ENCODE measurements at regions not wholly inside any gene's neighbourhood (a gene's known extent, or its start where the extent isn't known, plus 50 kb on each side); places are given as distances from the start of the nearest gene placed in this dataset.

DNA sequence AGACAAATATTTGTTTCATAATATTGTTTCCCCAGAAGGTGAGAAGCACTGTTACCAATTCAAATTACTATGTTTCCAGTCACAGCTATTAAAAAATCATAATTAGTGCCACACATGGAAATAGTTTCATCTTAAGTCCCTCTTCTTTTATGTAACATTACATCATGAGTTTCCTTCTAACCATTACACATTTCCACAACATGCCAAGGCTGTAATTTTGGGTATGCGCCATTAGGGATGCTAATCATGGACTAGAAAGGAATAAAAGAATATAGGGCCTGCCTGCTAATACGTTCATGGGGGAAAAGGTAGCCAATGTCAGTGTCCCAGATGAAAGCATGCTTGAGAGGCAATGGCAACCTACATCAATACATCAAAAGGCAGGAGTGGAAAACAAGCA lies 142.5 kb upstream of the LPAR1 start:
- no TSS peak for BruUV-seq (replicated peaks)
- Histone ChIP-seq H3K18ac (ENCODE audit: low read depth, low read length) (no peak overlapping the region), H3K4me2 (ENCODE audit: low read depth, low read length) (no peak overlapping the region), H3K36me3 (ENCODE audit: control insufficient read depth, insufficient read depth, low read length) (no peaks in the 10 kb centered on the region), H3K14ac (replicated peaks; ENCODE audit: low read depth, low read length) (no peak overlapping the region), H2BK5ac (ENCODE audit: low read depth, low read length, poor library complexity, severe bottlenecking) (no peak overlapping the region), H3K4me1 (ENCODE audit: control insufficient read depth, insufficient read depth, low read length) (peaks cover 2% of the 10 kb centered on the region; the same call in 1 of the 2 replicates), H2AK5ac (ENCODE audit: low read depth, low read length) (peak overlapping the region; percentile 16; the same call in 1 of the 2 replicates), H3K9me1 (ENCODE audit: insufficient read depth, low read length) (0 out of 2 replicates have a peak, but pooled peaks cover 3% of the 10 kb centered on the region), H2AFZ (replicated peaks; ENCODE audit: low read length, poor library complexity) (no peak overlapping the region), H2AK9ac (replicated peaks; ENCODE audit: low read depth, low read length, poor library complexity) (no peak overlapping the region), H3K27me3 (ENCODE audit: control insufficient read depth, insufficient read depth, low read length) (no peaks in the 10 kb centered on the region), H3K4ac (ENCODE audit: low read depth, low read length) (no peak overlapping the region), H3K56ac (ENCODE audit: extremely low read depth, insufficient read depth, low read length) (no peak overlapping the region), H3K79me1 (ENCODE audit: low read depth in 1 of 2, low read length in 2 of 2) (no peaks in the 10 kb centered on the region), H2BK15ac (ENCODE audit: low read depth, low read length) (no peak overlapping the region), H3K9me3 (ENCODE audit: control insufficient read depth, insufficient read depth, low read length) (no peaks in the 10 kb centered on the region), H4K5ac (ENCODE audit: low read depth, low read length) (no peak overlapping the region), H3K4me3 (ENCODE audit: insufficient read depth, low read depth, low read length) (no peak overlapping the region), H4K20me1 (ENCODE audit: insufficient read depth, low read length) (no peaks in the 10 kb centered on the region), H4K8ac (ENCODE audit: low read depth in 2 of 2, low read length in 2 of 2) (no peak overlapping the region), H4K91ac (ENCODE audit: insufficient read depth, low read depth, low read length) (no peak overlapping the region), H3K9ac (ENCODE audit: low read depth, low read length) (no peak overlapping the region), H3K23ac (ENCODE audit: low read depth, low read length) (no peak overlapping the region), H3K27ac (ENCODE audit: insufficient read depth, low read length) (no peak overlapping the region), H2BK120ac (ENCODE audit: low read depth, low read length) (no peak overlapping the region), H2BK20ac (ENCODE audit: low read depth, low read length) (no peak overlapping the region)
- ATAC-seq (ENCODE audit: low read depth) (no peak), DNase-seq (no peak)
- TF ChIP-seq NFE2L2 (IDR thresholded peaks at IDR 0.05; ENCODE audit: low read depth, low read length) (no peak), CEBPB (IDR thresholded peaks at IDR 0.05; ENCODE audit: low read depth, low read length) (no peak), RFX5 (IDR thresholded peaks at IDR 0.05; ENCODE audit: low read depth, low read length) (no peak)
- TF ChIP-seq, protein P1, sequence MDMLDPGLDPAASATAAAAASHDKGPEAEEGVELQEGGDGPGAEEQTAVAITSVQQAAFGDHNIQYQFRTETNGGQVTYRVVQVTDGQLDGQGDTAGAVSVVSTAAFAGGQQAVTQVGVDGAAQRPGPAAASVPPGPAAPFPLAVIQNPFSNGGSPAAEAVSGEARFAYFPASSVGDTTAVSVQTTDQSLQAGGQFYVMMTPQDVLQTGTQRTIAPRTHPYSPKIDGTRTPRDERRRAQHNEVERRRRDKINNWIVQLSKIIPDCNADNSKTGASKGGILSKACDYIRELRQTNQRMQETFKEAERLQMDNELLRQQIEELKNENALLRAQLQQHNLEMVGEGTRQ (IDR thresholded peaks at IDR 0.05; ENCODE audit: low read depth, low read length) = no peak
- ChIA-PET CTCF (no interaction called here), POLR2A (ENCODE audit: unreplicated experiment) (no interaction called here)
- dilution Hi-C loops (cut with HindIII; ENCODE audit: low sequenced_read_pairs, unreplicated experiment) = no loop called here
- no CpG with 5 or more reads among the region's 2 CpGs for WGBS, 2 experiments (ENCODE audit: extremely low coverage in 2 of 2, insufficient read length in 1 of 2)
- intact Hi-C loops (cut with micrococcal nuclease) = loop anchor here (5.0 kb wide), 1 partner anchor 44 kb away; no protein-coding TSS in a partner anchor
- in situ Hi-C loops (cut with MboI; ENCODE audit: low sequenced_read_pairs) = no loop called here

Data from IMR-90 (cell line).